ENCODE measurements at regions not wholly inside any gene's neighbourhood (a gene's known extent, or its start where the extent isn't known, plus 50 kb on each side); places are given as distances from the start of the nearest gene placed in this dataset.

DNA sequence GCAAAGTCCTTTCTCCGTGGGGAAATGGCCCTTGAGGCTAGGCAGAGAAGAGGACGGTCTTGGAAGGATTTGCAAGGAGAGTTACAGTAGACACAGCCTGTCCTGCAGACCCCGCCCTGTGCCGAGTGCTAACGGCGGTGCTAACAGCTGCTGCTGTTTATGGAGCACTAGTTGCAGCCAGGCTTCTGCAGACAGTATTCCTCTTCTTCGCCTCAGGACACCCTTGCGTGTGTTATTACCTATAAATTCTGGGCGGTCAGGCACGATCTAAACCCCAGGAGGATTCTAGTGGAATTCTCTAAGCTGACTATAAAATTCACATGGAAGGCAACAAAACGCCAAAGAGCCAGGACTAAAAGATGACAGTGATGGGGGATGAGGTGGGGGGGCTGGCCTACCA is 139.8 kb downstream of the GLI2 start:
- Histone ChIP-seq H2AFZ (ENCODE audit: low read depth, low read length, poor library complexity, severe bottlenecking) (no peak overlapping the region), H3K27ac (ENCODE audit: low read depth, low read length) (no peak overlapping the region), H3K4me1 (ENCODE audit: control insufficient read depth in 1 of 2, insufficient read depth in 2 of 2, low read length in 2 of 2) (no peaks in the 10 kb centered on the region), H3K9me2 (ENCODE audit: insufficient read depth) (no peaks in the 10 kb centered on the region), H3K9me3 (ENCODE audit: control insufficient read depth in 1 of 2, insufficient read depth in 1 of 2, low read depth in 1 of 2, low read length in 2 of 2) (no peaks in the 10 kb centered on the region), H4K20me1 (ENCODE audit: insufficient read depth) (no peaks in the 10 kb centered on the region), H3K27me3 (ENCODE audit: insufficient read depth, low read length) (no peaks in the 10 kb centered on the region; the same call in 1 of the 2 replicates), H3K79me2 (ENCODE audit: insufficient read depth, low read length) (no peaks in the 10 kb centered on the region), H3K4me3 (replicated peaks in 1 of 2; ENCODE audit: low read depth in 1 of 2, low read length in 2 of 2) (no peak overlapping the region), H3K36me3 (ENCODE audit: control insufficient read depth in 1 of 2, insufficient read depth in 2 of 2, low read length in 2 of 2) (no peaks in the 10 kb centered on the region), H3K9ac (ENCODE audit: low read length) (no peak overlapping the region), H3K4me2 (ENCODE audit: low read length) (no peak overlapping the region)
- TF ChIP-seq, protein P1, sequence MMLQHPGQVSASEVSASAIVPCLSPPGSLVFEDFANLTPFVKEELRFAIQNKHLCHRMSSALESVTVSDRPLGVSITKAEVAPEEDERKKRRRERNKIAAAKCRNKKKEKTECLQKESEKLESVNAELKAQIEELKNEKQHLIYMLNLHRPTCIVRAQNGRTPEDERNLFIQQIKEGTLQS (IDR thresholded peaks at IDR 0.05): no peak
- no peak for TF ChIP-seq ZNF274 (IDR thresholded peaks at IDR 0.05; ENCODE audit: low read depth, low read length)
- no peak for TF ChIP-seq ZFX (IDR thresholded peaks at IDR 0.05)
- no peak for TF ChIP-seq YY1 (IDR thresholded peaks at IDR 0.05; ENCODE audit: extremely low read depth, insufficient replicate concordance, low read depth, low read length)
- TF ChIP-seq ELF1 (IDR thresholded peaks at IDR 0.05; ENCODE audit: borderline replicate concordance, low read depth): no peak
- no peak for TF ChIP-seq SIN3A (IDR thresholded peaks at IDR 0.05; ENCODE audit: low read depth)
- TF ChIP-seq, protein P2, sequence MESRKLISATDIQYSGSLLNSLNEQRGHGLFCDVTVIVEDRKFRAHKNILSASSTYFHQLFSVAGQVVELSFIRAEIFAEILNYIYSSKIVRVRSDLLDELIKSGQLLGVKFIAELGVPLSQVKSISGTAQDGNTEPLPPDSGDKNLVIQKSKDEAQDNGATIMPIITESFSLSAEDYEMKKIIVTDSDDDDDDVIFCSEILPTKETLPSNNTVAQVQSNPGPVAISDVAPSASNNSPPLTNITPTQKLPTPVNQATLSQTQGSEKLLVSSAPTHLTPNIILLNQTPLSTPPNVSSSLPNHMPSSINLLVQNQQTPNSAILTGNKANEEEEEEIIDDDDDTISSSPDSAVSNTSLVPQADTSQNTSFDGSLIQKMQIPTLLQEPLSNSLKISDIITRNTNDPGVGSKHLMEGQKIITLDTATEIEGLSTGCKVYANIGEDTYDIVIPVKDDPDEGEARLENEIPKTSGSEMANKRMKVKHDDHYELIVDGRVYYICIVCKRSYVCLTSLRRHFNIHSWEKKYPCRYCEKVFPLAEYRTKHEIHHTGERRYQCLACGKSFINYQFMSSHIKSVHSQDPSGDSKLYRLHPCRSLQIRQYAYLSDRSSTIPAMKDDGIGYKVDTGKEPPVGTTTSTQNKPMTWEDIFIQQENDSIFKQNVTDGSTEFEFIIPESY (IDR thresholded peaks at IDR 0.05; ENCODE audit: extremely low read depth, insufficient replicate concordance, low read length): no peak
- TF ChIP-seq, protein P3, sequence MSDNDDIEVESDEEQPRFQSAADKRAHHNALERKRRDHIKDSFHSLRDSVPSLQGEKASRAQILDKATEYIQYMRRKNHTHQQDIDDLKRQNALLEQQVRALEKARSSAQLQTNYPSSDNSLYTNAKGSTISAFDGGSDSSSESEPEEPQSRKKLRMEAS (IDR thresholded peaks at IDR 0.05): no peak
- TF ChIP-seq SRF (IDR thresholded peaks at IDR 0.05; ENCODE audit: low read depth): no peak
- no TSS peak for BruUV-seq (replicated peaks)
- DNase-seq (ENCODE audit: low read depth, low spot score) (no peak), ATAC-seq (no peak)
- intact Hi-C loops (cut with micrococcal nuclease): no loop called here
- ChIA-PET POLR2A (no interaction called here), RAD21 (ENCODE audit: low non-redundant PET in 1 of 2, low total read pairs in 2 of 2, uncharacterized antibody in 2 of 2, unreplicated experiment in 2 of 2) (no interaction called here), CTCF (no interaction called here)
